HCT116 (cell line): ENCODE measurements at regions not wholly inside any gene's neighbourhood (a gene's known extent, or its start where the extent isn't known, plus 50 kb on each side); places are given as distances from the start of the nearest gene placed in this dataset.

Experiments
- ATAC-seq: fragments of 200-7000 bp; cut with Tn5 transposase; 2 replicates; pipeline ENCODE4 v1.9.1; 2020; ENCODE audit warnings: mild to moderate bottlenecking, moderate library complexity
- BruUV-seq: library from RNA; stranded (reverse); fragments of 400-500 nt; replicated peaks from 2 replicates; lab custom pipeline; 2021; lab: Mats Ljungman, UMichigan
- CTCF ChIA-PET: fragments of 300-600 bp; sonication (Branson Sonifier 250); formaldehyde crosslinking; loops from one replicate; lab custom pipeline; 2021; ENCODE audit warnings: antibody characterized with exemption; lab: Charles Lee
- POLR2A ChIA-PET: fragments of 300-600, 350-600 bp; sonication (Branson Sonifier 250); formaldehyde crosslinking; loops from one replicate; lab custom pipeline; 2021; ENCODE audit warnings: antibody characterized with exemption; lab: Charles Lee
- RAD21 ChIA-PET, 2 experiments: fragments of 300-600 bp; sonication (Branson Sonifier 250); formaldehyde crosslinking; loops; one replicate each; lab custom pipeline; 2023; ENCODE audit warnings: low total read pairs in 2 of 2; ENCODE audit not compliant: uncharacterized antibody in 2 of 2, unreplicated experiment in 2 of 2, low non-redundant PET in 1 of 2; lab: Charles Lee
- DNase-seq: peaks from one replicate; pipeline ENCODE4 v3.0.0-alpha.2; 2010; ENCODE audit warnings: low read depth, low spot score
- H2AFZ ChIP-seq: fragments of 200-600 bp; shearing (Covaris generic), sonication (generic); 2 replicates; pipeline ENCODE4 v1.6.1; 2017; ENCODE audit warnings: low read depth, mixed run types, mixed read lengths, antibody characterized with exemption, low read length; ENCODE audit not compliant: poor library complexity, severe bottlenecking
- H3K27ac ChIP-seq: 2 replicates; pipeline ENCODE4 v1.5.1; 2012; ENCODE audit warnings: low read depth, low read length
- H3K27me3 ChIP-seq: fragments of 200-600 bp; sonication (generic); 2 replicates; pipeline ENCODE4 v1.6.1; 2016; ENCODE audit warnings: mixed run types, low read length, mixed read lengths; ENCODE audit not compliant: insufficient read depth
- H3K36me3 ChIP-seq, 2 experiments: fragments of 200-500 bp in 1 of 2; fragments of 200-600 bp in 1 of 2; sonication (Bioruptor generic) in 1 of 2; sonication (generic) in 1 of 2; 2 replicates each; pipeline versions ENCODE4 v1.5.1 to v1.6.1; 2014 to 2016; ENCODE audit warnings: low read length in 2 of 2, inconsistent platforms in 1 of 2, mixed read lengths in 1 of 2, mixed run types in 1 of 2; ENCODE audit not compliant: insufficient read depth in 2 of 2, control insufficient read depth in 1 of 2
- H3K4me1 ChIP-seq, 2 experiments: fragments of 200-600 bp in 1 of 2; sonication (generic) in 1 of 2; 2 replicates each; pipeline versions ENCODE4 v1.5.1 to v1.6.1; 2012 to 2017; ENCODE audit warnings: low read length in 2 of 2, inconsistent platforms in 1 of 2, mild to moderate bottlenecking in 1 of 2, mixed read lengths in 1 of 2, mixed run types in 1 of 2, moderate library complexity in 1 of 2; ENCODE audit not compliant: insufficient read depth in 2 of 2, control insufficient read depth in 1 of 2
- H3K4me2 ChIP-seq: fragments of 200-600 bp; sonication (generic); 2 replicates; pipeline ENCODE4 v1.6.1; 2017; ENCODE audit warnings: mixed run types, low read length, mixed read lengths
- H3K4me3 ChIP-seq, 2 experiments: fragments of 200-600 bp in 1 of 2; sonication (generic) in 1 of 2; replicated peaks in 1 of 2; 2 replicates each; pipeline ENCODE4 v1.5.1; 2011 to 2016; ENCODE audit warnings: low read length in 2 of 2, control low read depth in 1 of 2, low read depth in 1 of 2, mild to moderate bottlenecking in 1 of 2, mixed read lengths in 1 of 2, mixed run types in 1 of 2
- H3K79me2 ChIP-seq: fragments of 200-600 bp; sonication (generic); 2 replicates; pipeline ENCODE4 v1.6.1; 2017; ENCODE audit warnings: mild to moderate bottlenecking, mixed run types, low read length, moderate library complexity, mixed read lengths; ENCODE audit not compliant: insufficient read depth
- H3K9ac ChIP-seq: fragments of 200-600 bp; sonication (generic); 2 replicates; pipeline ENCODE4 v1.6.1; 2016; ENCODE audit warnings: low read length, mixed read lengths
- H3K9me2 ChIP-seq: fragments of 200-600 bp; sonication (generic), shearing (Covaris generic); 2 replicates; pipeline ENCODE4 v1.6.1; 2017; ENCODE audit warnings: mixed run types, mild to moderate bottlenecking, moderate library complexity; ENCODE audit not compliant: insufficient read depth
- H3K9me3 ChIP-seq, 2 experiments: fragments of 200-500 bp in 1 of 2; fragments of 200-600 bp in 1 of 2; sonication (Bioruptor generic) in 1 of 2; sonication (generic) in 1 of 2; 2 replicates each; pipeline ENCODE4 v1.6.1; 2014 to 2017; ENCODE audit warnings: low read length in 2 of 2, mixed read lengths in 2 of 2, inconsistent platforms in 1 of 2, low read depth in 1 of 2, mild to moderate bottlenecking in 1 of 2, mixed run types in 1 of 2, moderate library complexity in 1 of 2; ENCODE audit not compliant: control insufficient read depth in 1 of 2, insufficient read depth in 1 of 2
- H4K20me1 ChIP-seq: fragments of 200-600 bp; sonication (generic), shearing (Covaris generic); 2 replicates; pipeline ENCODE4 v1.6.1; 2017; ENCODE audit warnings: mixed run types, mild to moderate bottlenecking, moderate library complexity; ENCODE audit not compliant: insufficient read depth
- ATF3 ChIP-seq: IDR thresholded peaks from 2 replicates; pipeline ENCODE4 v1.6.1; 2012
- CBX3 ChIP-seq: IDR thresholded peaks from 2 replicates; pipeline ENCODE4 v1.6.1; 2012; ENCODE audit warnings: low read depth
- ELF1 ChIP-seq: IDR thresholded peaks from 2 replicates; pipeline ENCODE4 v1.6.1; 2012; ENCODE audit warnings: low read depth, borderline replicate concordance
- EZH2 ChIP-seq: fragments of 200-600 bp; sonication (generic); IDR thresholded peaks from 2 replicates; pipeline ENCODE4 v1.6.1; 2017; ENCODE audit warnings: antibody characterized with exemption, mixed run types
- EZH2phosphoT487 ChIP-seq: fragments of 200-600 bp; IDR thresholded peaks from 2 replicates; pipeline ENCODE4 v1.6.1; 2018; ENCODE audit warnings: antibody characterized with exemption, borderline replicate concordance
- FOSL1 ChIP-seq: IDR thresholded peaks from 2 replicates; pipeline ENCODE4 v1.6.1; 2012; ENCODE audit warnings: low read depth
- POLR2A ChIP-seq: IDR thresholded peaks from 2 replicates; pipeline ENCODE4 v1.7.0; 2011; ENCODE audit warnings: borderline replicate concordance; ENCODE audit not compliant: insufficient read depth, insufficient read length; ENCODE audit errors: extremely low read depth
- RAD21 ChIP-seq: IDR thresholded peaks from 2 replicates; pipeline ENCODE4 v1.6.1; 2012; ENCODE audit warnings: low read depth, mild to moderate bottlenecking
- SIN3A ChIP-seq: IDR thresholded peaks from 2 replicates; pipeline ENCODE4 v1.6.1; 2012; ENCODE audit warnings: low read depth
- SP1 ChIP-seq: IDR thresholded peaks from 2 replicates; pipeline ENCODE4 v1.6.1; 2012; ENCODE audit warnings: low read depth
- SRF ChIP-seq: IDR thresholded peaks from 2 replicates; pipeline ENCODE4 v1.6.1; 2012; ENCODE audit warnings: low read depth
- TCF7L2 ChIP-seq: IDR thresholded peaks from 2 replicates; pipeline ENCODE4 v1.7.0; 2011; ENCODE audit warnings: borderline replicate concordance, inconsistent platforms; ENCODE audit not compliant: insufficient read depth, insufficient read length; ENCODE audit errors: extremely low read depth
- ZBTB33 ChIP-seq: IDR thresholded peaks from 2 replicates; pipeline ENCODE4 v1.6.1; 2011; ENCODE audit warnings: mild to moderate bottlenecking, low read length, moderate library complexity; ENCODE audit not compliant: insufficient replicate concordance; ENCODE audit errors: extremely low read depth
- ZFX ChIP-seq: fragments of 450-650 bp; IDR thresholded peaks from 2 replicates; pipeline ENCODE4 v1.6.1; 2017
- intact Hi-C: fragments of 100-400 bp; cut with micrococcal nuclease; formaldehyde crosslinking; loops from 2 replicates; pipeline ENCODE4 v1.10.0; 2022
- TF ChIP-seq, protein P1 (sequence below): IDR thresholded peaks from 2 replicates; pipeline ENCODE4 v1.6.1; 2012; ENCODE audit warnings: low read depth

GRCh38 chr13:99822820-99823219 lies 148.7 kb downstream of the ZIC5 start:
- intact Hi-C loops = no loop called here
- Histone ChIP-seq H3K27me3 (no peaks in the 10 kb centered on the region), H3K36me3 (no peaks in the 10 kb centered on the region), H3K4me1 (no peaks in the 10 kb centered on the region), H3K9me2 (no peaks in the 10 kb centered on the region), H3K9me3 (no peaks in the 10 kb centered on the region), H3K4me2 (no peak overlapping the region), H4K20me1 (no peaks in the 10 kb centered on the region), H3K9ac (no peak overlapping the region), H3K27ac (no peak overlapping the region), H2AFZ (no peak overlapping the region), H3K79me2 (no peaks in the 10 kb centered on the region), H3K4me3 (no peak overlapping the region)
- RAD21 ChIA-PET = no interaction called here
- CTCF ChIA-PET = no interaction called here
- TF ChIP-seq SRF (no peak), ZBTB33 (no peak), POLR2A (no peak), FOSL1 (no peak), ELF1 (no peak), SP1 (no peak), TCF7L2 (no peak)
- no TSS peak for BruUV-seq
- POLR2A ChIA-PET = no interaction called here
- ATAC-seq (no peak), DNase-seq (no peak)

DNA sequence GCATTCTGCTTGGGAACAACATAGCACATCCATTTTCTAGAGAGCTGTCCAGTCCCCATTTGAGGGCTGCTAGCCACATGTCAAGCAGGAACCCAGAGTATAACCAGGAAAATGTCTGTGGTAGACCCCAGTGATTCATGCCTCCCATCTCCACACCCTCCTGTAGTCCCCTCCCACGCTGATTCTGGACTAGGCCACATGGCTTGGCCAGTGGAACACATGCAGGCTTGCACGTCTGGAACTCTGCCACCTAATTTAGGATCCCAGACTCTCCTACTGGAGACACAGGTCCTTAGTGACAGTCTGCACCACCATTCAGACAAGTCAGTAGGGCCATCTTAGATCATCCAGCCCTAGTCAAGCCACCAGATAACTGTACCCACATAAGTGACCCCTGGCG lies 149.8 kb downstream of the ZIC5 start:
- Histone ChIP-seq H2AFZ (no peak overlapping the region), H3K9me2 (no peaks in the 10 kb centered on the region), H3K79me2 (no peaks in the 10 kb centered on the region), H3K4me1 (no peaks in the 10 kb centered on the region), H3K4me2 (no peak overlapping the region), H3K27me3 (no peaks in the 10 kb centered on the region), H3K36me3 (no peaks in the 10 kb centered on the region), H4K20me1 (no peaks in the 10 kb centered on the region), H3K27ac (no peak overlapping the region), H3K9ac (no peak overlapping the region), H3K9me3 (no peaks in the 10 kb centered on the region), H3K4me3 (no peak overlapping the region)
- ChIA-PET RAD21 (no interaction called here), CTCF (no interaction called here), POLR2A (no interaction called here)
- no peak for ATAC-seq
- no TSS peak for BruUV-seq
- intact Hi-C loops = no loop called here
- no peak for DNase-seq
- TF ChIP-seq ATF3 (no peak), SIN3A (no peak), SRF (no peak), CBX3 (no peak), EZH2 (no peak), EZH2phosphoT487 (no peak), ELF1 (no peak), RAD21 (no peak), SP1 (no peak), ZFX (no peak)
- TF ChIP-seq, protein P1, sequence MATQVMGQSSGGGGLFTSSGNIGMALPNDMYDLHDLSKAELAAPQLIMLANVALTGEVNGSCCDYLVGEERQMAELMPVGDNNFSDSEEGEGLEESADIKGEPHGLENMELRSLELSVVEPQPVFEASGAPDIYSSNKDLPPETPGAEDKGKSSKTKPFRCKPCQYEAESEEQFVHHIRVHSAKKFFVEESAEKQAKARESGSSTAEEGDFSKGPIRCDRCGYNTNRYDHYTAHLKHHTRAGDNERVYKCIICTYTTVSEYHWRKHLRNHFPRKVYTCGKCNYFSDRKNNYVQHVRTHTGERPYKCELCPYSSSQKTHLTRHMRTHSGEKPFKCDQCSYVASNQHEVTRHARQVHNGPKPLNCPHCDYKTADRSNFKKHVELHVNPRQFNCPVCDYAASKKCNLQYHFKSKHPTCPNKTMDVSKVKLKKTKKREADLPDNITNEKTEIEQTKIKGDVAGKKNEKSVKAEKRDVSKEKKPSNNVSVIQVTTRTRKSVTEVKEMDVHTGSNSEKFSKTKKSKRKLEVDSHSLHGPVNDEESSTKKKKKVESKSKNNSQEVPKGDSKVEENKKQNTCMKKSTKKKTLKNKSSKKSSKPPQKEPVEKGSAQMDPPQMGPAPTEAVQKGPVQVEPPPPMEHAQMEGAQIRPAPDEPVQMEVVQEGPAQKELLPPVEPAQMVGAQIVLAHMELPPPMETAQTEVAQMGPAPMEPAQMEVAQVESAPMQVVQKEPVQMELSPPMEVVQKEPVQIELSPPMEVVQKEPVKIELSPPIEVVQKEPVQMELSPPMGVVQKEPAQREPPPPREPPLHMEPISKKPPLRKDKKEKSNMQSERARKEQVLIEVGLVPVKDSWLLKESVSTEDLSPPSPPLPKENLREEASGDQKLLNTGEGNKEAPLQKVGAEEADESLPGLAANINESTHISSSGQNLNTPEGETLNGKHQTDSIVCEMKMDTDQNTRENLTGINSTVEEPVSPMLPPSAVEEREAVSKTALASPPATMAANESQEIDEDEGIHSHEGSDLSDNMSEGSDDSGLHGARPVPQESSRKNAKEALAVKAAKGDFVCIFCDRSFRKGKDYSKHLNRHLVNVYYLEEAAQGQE = no peak
